Loucy (cell line): ENCODE measurements at regions not wholly inside any gene's neighbourhood (a gene's known extent, or its start where the extent isn't known, plus 50 kb on each side); places are given as distances from the start of the nearest gene placed in this dataset.
A peak's percentile ranks its signal among the peaks of the same experiment; 100 is the strongest.
"Not testable (repeated sequence)": the region's sequence is repeated elsewhere in the genome, so short reads cannot be mapped to it uniquely, and the experiment has no call there.

Source experiments
- H2AFZ ChIP-seq: fragments of 200-600 bp; sonication (generic); 2 replicates; pipeline ENCODE4 v1.6.0; 2016; ENCODE audit warnings: antibody characterized with exemption, mild to moderate bottlenecking, low read length, moderate library complexity
- H3F3A ChIP-seq: fragments of 200-600 bp; 2 replicates; pipeline ENCODE4 v1.6.0; 2016; ENCODE audit warnings: antibody characterized with exemption, low read depth, mild to moderate bottlenecking
- H3K27me3 ChIP-seq: fragments of 200-600 bp; sonication (generic); 2 replicates; pipeline ENCODE4 v1.6.1; 2014; ENCODE audit warnings: low read length, mild to moderate bottlenecking; ENCODE audit not compliant: insufficient read depth, poor library complexity, severe bottlenecking
- H3K36me3 ChIP-seq: fragments of 200-600 bp; sonication (generic); 2 replicates; pipeline ENCODE4 v1.6.1; 2016; ENCODE audit warnings: low read length; ENCODE audit not compliant: insufficient read depth
- H3K4me1 ChIP-seq: fragments of 200-600 bp; sonication (generic); 2 replicates; pipeline ENCODE4 v1.5.1; 2014; ENCODE audit warnings: low read length, mild to moderate bottlenecking; ENCODE audit not compliant: insufficient read depth, poor library complexity, severe bottlenecking
- H3K4me2 ChIP-seq: fragments of 200-600 bp; sonication (generic); 2 replicates; pipeline ENCODE4 v1.6.0; 2014; ENCODE audit warnings: antibody characterized with exemption, low read length, low read depth, mild to moderate bottlenecking; ENCODE audit not compliant: poor library complexity, severe bottlenecking
- H3K4me3 ChIP-seq: fragments of 200-600 bp; sonication (generic); 2 replicates; pipeline ENCODE4 v1.5.1; 2014; ENCODE audit warnings: low read length, mild to moderate bottlenecking, mixed read lengths; ENCODE audit not compliant: poor library complexity, severe bottlenecking
- H3K79me2 ChIP-seq: fragments of 200-600 bp; sonication (generic); 2 replicates; pipeline ENCODE4 v1.6.1; 2014; ENCODE audit warnings: low read length; ENCODE audit not compliant: insufficient read depth
- H3K9ac ChIP-seq: fragments of 200-600 bp; sonication (generic); 2 replicates; pipeline ENCODE4 v1.6.0; 2014; ENCODE audit warnings: mild to moderate bottlenecking, low read depth, low read length, moderate library complexity; ENCODE audit not compliant: poor library complexity, severe bottlenecking
- H3K9me2 ChIP-seq: fragments of 200-600 bp; sonication (generic); replicated peaks from 2 replicates; pipeline ENCODE4 v1.6.1; 2016; ENCODE audit warnings: low read depth, low read length, mixed read lengths
- H3K9me3 ChIP-seq: fragments of 200-600 bp; sonication (generic); 2 replicates; pipeline ENCODE4 v1.6.1; 2014; ENCODE audit warnings: mild to moderate bottlenecking, antibody characterized with exemption, low read length, low read depth; ENCODE audit not compliant: insufficient read depth
- H4K20me1 ChIP-seq: fragments of 200-600 bp; sonication (generic); 2 replicates; pipeline ENCODE4 v1.6.0; 2014; ENCODE audit warnings: antibody characterized with exemption, low read length, mild to moderate bottlenecking; ENCODE audit not compliant: insufficient read depth, poor library complexity, severe bottlenecking
- EZH2phosphoT487 ChIP-seq: fragments of 200-600 bp; IDR thresholded peaks from 2 replicates; pipeline ENCODE4 v1.6.1; 2018; ENCODE audit warnings: antibody characterized with exemption, mild to moderate bottlenecking, moderate library complexity, borderline replicate concordance
- TF ChIP-seq, protein P1 (sequence below): fragments of 200-600 bp; sonication (generic); conservative IDR thresholded peaks from 2 replicates; pipeline ENCODE4 v1.5.1; 2014; ENCODE audit warnings: mild to moderate bottlenecking, antibody characterized with exemption, low read length

DNA sequence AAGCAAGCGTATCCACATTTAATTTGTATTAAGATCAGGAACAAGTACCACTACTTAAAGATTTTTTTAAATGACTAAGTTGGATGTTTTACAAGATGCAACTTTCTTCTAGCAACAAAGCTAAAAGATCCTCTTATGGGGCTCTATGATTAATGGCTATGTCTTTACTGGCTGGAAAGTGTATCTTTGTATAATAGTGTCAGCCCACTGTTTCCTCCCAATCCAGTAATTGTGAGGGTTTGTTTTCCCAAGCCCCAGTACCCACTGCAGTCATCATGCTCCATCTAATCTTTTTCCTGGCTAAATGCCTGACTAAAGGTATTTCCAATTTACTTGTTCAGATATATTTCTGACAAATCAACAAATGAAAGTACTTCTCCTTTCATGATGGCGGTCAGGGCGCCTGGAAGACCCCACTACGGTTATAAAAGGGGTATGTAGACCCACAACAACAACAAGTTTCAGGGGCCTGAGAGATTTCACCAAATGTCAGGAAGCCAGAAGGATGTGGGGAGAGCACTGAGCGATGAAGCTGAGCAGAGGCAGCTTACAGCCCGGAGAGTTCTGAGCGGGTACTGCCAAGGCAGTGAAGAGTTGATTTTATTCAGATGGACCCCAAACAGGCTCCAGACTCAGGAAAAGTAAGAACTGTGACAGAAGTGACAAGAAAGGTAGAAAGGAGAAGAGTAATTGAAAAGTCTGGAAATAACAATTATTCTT lies 222.6 kb upstream of the KLF14 start:
- Histone ChIP-seq H3K4me2 (peak overlapping the region; percentile 93), H3K9ac (peak overlapping the region; percentile 52), H3K79me2 (peaks cover 63% of the 10 kb centered on the region), H3F3A (no peaks in the 10 kb centered on the region), H4K20me1 (no peaks in the 10 kb centered on the region), H3K36me3 (no peaks in the 10 kb centered on the region; the same call in 1 of the 2 replicates), H2AFZ (no peak overlapping the region), H3K4me1 (peaks cover 61% of the 10 kb centered on the region), H3K27me3 (no peaks in the 10 kb centered on the region), H3K4me3 (peak overlapping the region; percentile 55), H3K9me2 (no peaks in the 10 kb centered on the region), H3K9me3 (no peaks in the 10 kb centered on the region)
- TF ChIP-seq, protein P1, sequence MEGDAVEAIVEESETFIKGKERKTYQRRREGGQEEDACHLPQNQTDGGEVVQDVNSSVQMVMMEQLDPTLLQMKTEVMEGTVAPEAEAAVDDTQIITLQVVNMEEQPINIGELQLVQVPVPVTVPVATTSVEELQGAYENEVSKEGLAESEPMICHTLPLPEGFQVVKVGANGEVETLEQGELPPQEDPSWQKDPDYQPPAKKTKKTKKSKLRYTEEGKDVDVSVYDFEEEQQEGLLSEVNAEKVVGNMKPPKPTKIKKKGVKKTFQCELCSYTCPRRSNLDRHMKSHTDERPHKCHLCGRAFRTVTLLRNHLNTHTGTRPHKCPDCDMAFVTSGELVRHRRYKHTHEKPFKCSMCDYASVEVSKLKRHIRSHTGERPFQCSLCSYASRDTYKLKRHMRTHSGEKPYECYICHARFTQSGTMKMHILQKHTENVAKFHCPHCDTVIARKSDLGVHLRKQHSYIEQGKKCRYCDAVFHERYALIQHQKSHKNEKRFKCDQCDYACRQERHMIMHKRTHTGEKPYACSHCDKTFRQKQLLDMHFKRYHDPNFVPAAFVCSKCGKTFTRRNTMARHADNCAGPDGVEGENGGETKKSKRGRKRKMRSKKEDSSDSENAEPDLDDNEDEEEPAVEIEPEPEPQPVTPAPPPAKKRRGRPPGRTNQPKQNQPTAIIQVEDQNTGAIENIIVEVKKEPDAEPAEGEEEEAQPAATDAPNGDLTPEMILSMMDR = no peak
- no peak for TF ChIP-seq EZH2phosphoT487

GRCh38 chr7:130957137-130957513 lies 223.1 kb upstream of the KLF14 start:
- Histone ChIP-seq H3K4me2 (peak overlapping the region; percentile 93), H3K4me3 (peak overlapping the region; percentile 55), H3K9me3 (no peaks in the 10 kb centered on the region), H4K20me1 (no peaks in the 10 kb centered on the region), H2AFZ (no peak overlapping the region), H3K36me3 (no peaks in the 10 kb centered on the region), H3K79me2 (peaks cover 59% of the 10 kb centered on the region), H3K4me1 (peaks cover 66% of the 10 kb centered on the region), H3K27me3 (no peaks in the 10 kb centered on the region), H3K9me2 (no peaks in the 10 kb centered on the region), H3F3A (no peaks in the 10 kb centered on the region), H3K9ac (peak overlapping the region; percentile 52)
- TF ChIP-seq EZH2phosphoT487 = no peak
- TF ChIP-seq, protein P1 = no peak

DNA sequence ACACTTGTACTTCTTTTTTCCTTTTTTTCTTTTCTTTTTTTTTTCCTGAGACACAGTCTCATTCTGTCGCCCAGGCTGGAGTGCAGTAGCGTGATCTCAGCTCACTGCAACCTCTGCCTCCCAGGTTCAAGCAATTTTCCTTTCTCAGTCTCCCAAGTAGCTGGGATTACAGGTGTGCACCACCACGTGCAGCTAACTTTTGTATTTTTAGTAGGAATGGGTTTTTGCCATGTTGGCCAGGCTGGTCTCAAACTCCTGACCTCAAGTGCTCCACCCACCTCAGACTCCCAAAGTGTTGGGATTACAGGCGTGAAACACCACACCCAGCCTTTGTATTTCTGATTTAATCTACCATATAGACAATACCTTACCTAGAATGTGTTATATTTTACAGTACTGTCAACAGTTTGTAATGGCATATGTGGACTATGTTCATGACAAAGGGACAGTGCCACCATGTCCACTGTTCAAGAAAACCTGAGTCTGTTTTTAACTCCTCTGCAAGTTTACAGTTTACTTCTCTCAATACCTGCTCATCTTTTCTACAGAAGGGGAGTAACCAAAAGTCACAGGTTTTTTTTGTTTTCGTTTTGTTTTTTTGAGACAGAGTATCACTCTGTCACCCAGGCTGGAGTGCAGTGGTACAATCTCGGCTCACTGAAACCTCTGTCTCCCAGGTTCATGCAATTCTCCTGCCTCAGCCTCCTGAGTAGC lies 223.9 kb upstream of the KLF14 start:
- H2AFZ ChIP-seq, H3K9me3 ChIP-seq, H3K9ac ChIP-seq, H3K9me2 ChIP-seq, H4K20me1 ChIP-seq, H3K27me3 ChIP-seq, H3F3A ChIP-seq, H3K36me3 ChIP-seq: not testable (repeated sequence)
- Histone ChIP-seq H3K79me2 (peaks cover 57% of the 10 kb centered on the region), H3K4me3 (peak overlapping the region; percentile 55), H3K4me1 (peaks cover 71% of the 10 kb centered on the region), H3K4me2 (peak overlapping the region; percentile 93)
